GM19438 (cell line): ENCODE measurements at regions not wholly inside any gene's neighbourhood (a gene's known extent, or its start where the extent isn't known, plus 50 kb on each side); places are given as distances from the start of the nearest gene placed in this dataset.
"Not testable (repeated sequence)": the region's sequence is repeated elsewhere in the genome, so short reads cannot be mapped to it uniquely, and the experiment has no call there.

Experiments
- ATAC-seq: cut with Tn5 transposase; IDR thresholded peaks from one replicate; pipeline ENCODE4 v1.9.1; 2021; ENCODE audit warnings: low read depth; ENCODE audit not compliant: unreplicated experiment

GRCh38 chr12:25424211-25424731 is 128.8 kb downstream of the LMNTD1 start:
- no peak for ATAC-seq

- ATAC-seq = no peak
Measured at GRCh38 chr12:25423355-25424050, 129.6 kb downstream of the LMNTD1 start.

- no peak for ATAC-seq
Measured at GRCh38 chr12:25422241-25422640, 130.8 kb downstream of the LMNTD1 start.

- no peak for ATAC-seq
Measured at GRCh38 chr12:25421651-25422167, 131.4 kb downstream of the LMNTD1 start.

GRCh38 chr12:25420116-25420515 is 133.0 kb downstream of the LMNTD1 start:
- ATAC-seq = no peak

GRCh38 chr12:25419595-25419994 is 133.5 kb downstream of the LMNTD1 start:
- ATAC-seq = no peak

- no peak for ATAC-seq
Measured at GRCh38 chr12:25417071-25417470, 136.0 kb downstream of the LMNTD1 start.

GRCh38 chr12:25416516-25416915 is 136.6 kb downstream of the LMNTD1 start:
- ATAC-seq = no peak

- ATAC-seq = no peak
Measured at GRCh38 chr12:25415004-25415403, 138.1 kb downstream of the LMNTD1 start.

GRCh38 chr12:25412735-25413134 is 140.3 kb downstream of the LMNTD1 start:
- ATAC-seq = no peak

GRCh38 chr12:25404955-25405354 is 148.1 kb downstream of the LMNTD1 start:
- no peak for ATAC-seq

GRCh38 chr12:25401547-25402345 is 151.0 kb upstream of the KRAS start:
- ATAC-seq = no peak

- ATAC-seq = no peak
Measured at GRCh38 chr12:25397001-25397400, 146.3 kb upstream of the KRAS start.

- ATAC-seq = no peak
Measured at GRCh38 chr12:25395227-25395626, 144.5 kb upstream of the KRAS start.

GRCh38 chr12:25394775-25395174 is 144.0 kb upstream of the KRAS start:
- ATAC-seq = not testable (repeated sequence)

GRCh38 chr12:25394025-25394424 is 143.3 kb upstream of the KRAS start:
- ATAC-seq = no peak

GRCh38 chr12:25391346-25391745 is 140.6 kb upstream of the KRAS start:
- not testable (repeated sequence) for ATAC-seq

GRCh38 chr12:25388183-25388582 is 137.5 kb upstream of the KRAS start:
- no peak for ATAC-seq

- ATAC-seq = no peak
Measured at GRCh38 chr12:25387732-25388050, 137.0 kb upstream of the KRAS start.

GRCh38 chr12:25386831-25387731 is 136.4 kb upstream of the KRAS start:
- no peak for ATAC-seq

- no peak for ATAC-seq
Measured at GRCh38 chr12:25384893-25385248, 134.1 kb upstream of the KRAS start.
